ENCODE measurements at regions not wholly inside any gene's neighbourhood (a gene's known extent, or its start where the extent isn't known, plus 50 kb on each side); places are given as distances from the start of the nearest gene placed in this dataset.

- Histone ChIP-seq H3K27ac (ENCODE audit: low read length in 2 of 2) (no peak overlapping the region), H3K9me3 (ENCODE audit: control extremely low read depth in 1 of 3, control insufficient read depth in 2 of 3, insufficient read depth in 1 of 3, low read length in 2 of 3) (no peaks in the 10 kb centered on the region), H3K79me2 (ENCODE audit: control insufficient read depth, insufficient read depth, low read length) (no peaks in the 10 kb centered on the region), H3K4me3 (ENCODE audit: control extremely low read depth in 1 of 5, extremely low read depth in 1 of 5, insufficient read depth in 1 of 5, low read depth in 2 of 5, low read length in 4 of 5) (no peak overlapping the region), H3K4me2 (replicated peaks; ENCODE audit: low read depth, low read length, poor library complexity, severe bottlenecking) (no peak overlapping the region), H3K9ac (ENCODE audit: low read length) (no peak overlapping the region), H4K20me1 (ENCODE audit: control insufficient read depth, insufficient read depth, low read length, poor library complexity, severe bottlenecking) (no peaks in the 10 kb centered on the region), H3K4me1 (ENCODE audit: control insufficient read depth in 2 of 2, insufficient read depth in 2 of 2, low read length in 2 of 2) (no peaks in the 10 kb centered on the region), H3K27me3 (replicated peaks in 1 of 4; ENCODE audit: control extremely low read depth in 1 of 4, control insufficient read depth in 3 of 4, insufficient read depth in 4 of 4, low read length in 3 of 4) (no peaks in the 10 kb centered on the region), H2AFZ (ENCODE audit: insufficient read depth, low read depth, low read length, poor library complexity, severe bottlenecking) (no peak overlapping the region), H3K36me3 (replicated peaks in 1 of 2; ENCODE audit: control extremely low read depth in 1 of 2, control insufficient read depth in 1 of 2, extremely low read depth in 1 of 2, insufficient read depth in 2 of 2, low read length in 1 of 2) (no peaks in the 10 kb centered on the region)
- Mint-ChIP-seq H3K9me3 (ENCODE audit: insufficient read depth) (peaks cover 3% of the 10 kb centered on the region), H3K27me3 (no peaks in the 10 kb centered on the region), H3K4me1 (no peaks in the 10 kb centered on the region), H3K4me3 (no peak overlapping the region), H3K27ac (no peak overlapping the region)
- intact Hi-C loops (cut with micrococcal nuclease) = no loop called here
- 79% methylated on average over 8 of the region's 9 CpGs for WGBS (ENCODE audit: insufficient coverage)
- ATAC-seq (ENCODE audit: low read depth) (no peak), DNase-seq (no peak)
- TF ChIP-seq EZH2 (IDR thresholded peaks at IDR 0.05; ENCODE audit: borderline replicate concordance, insufficient read depth, low read depth, low read length, poor library complexity, severe bottlenecking) (no peak), CTCF (IDR thresholded peaks at IDR 0.05) (no peak)
- CTCF ChIA-PET = no interaction called here
- POLR2A ChIA-PET = no interaction called here
Observed at GRCh38 chr9:102072059-102072764, 333.8 kb upstream of the GRIN3A start.

- no peaks in the 10 kb centered on the region for H3K36me3 ChIP-seq (replicated peaks in 1 of 2; ENCODE audit: control extremely low read depth in 1 of 2, control insufficient read depth in 1 of 2, extremely low read depth in 1 of 2, insufficient read depth in 2 of 2, low read length in 1 of 2)
- no CpG with 5 or more reads among the region's 1 CpG for WGBS (ENCODE audit: insufficient coverage)
- no peak overlapping the region for H3K4me3 Mint-ChIP-seq
- no peaks in the 10 kb centered on the region for H3K79me2 ChIP-seq (ENCODE audit: control insufficient read depth, insufficient read depth, low read length)
- no peak overlapping the region for H3K27ac ChIP-seq (ENCODE audit: low read length in 2 of 2)
- H3K4me3 ChIP-seq (ENCODE audit: control extremely low read depth in 1 of 5, extremely low read depth in 1 of 5, insufficient read depth in 1 of 5, low read depth in 2 of 5, low read length in 4 of 5) = no peak overlapping the region
- peaks cover 0 to 5% (median 0%) of the 10 kb centered on the region in 3 donors for H3K9me3 ChIP-seq (ENCODE audit: control extremely low read depth in 1 of 3, control insufficient read depth in 2 of 3, insufficient read depth in 1 of 3, low read length in 2 of 3)
- no peak overlapping the region for H2AFZ ChIP-seq (ENCODE audit: insufficient read depth, low read depth, low read length, poor library complexity, severe bottlenecking)
- H3K4me1 ChIP-seq (ENCODE audit: control insufficient read depth in 2 of 2, insufficient read depth in 2 of 2, low read length in 2 of 2) = no peaks in the 10 kb centered on the region
- no peaks in the 10 kb centered on the region for H3K4me1 Mint-ChIP-seq
- H3K9me3 Mint-ChIP-seq (ENCODE audit: insufficient read depth) = peaks cover 3% of the 10 kb centered on the region
- TF ChIP-seq CTCF (IDR thresholded peaks at IDR 0.05) = no peak
- no peak for TF ChIP-seq EZH2 (IDR thresholded peaks at IDR 0.05; ENCODE audit: borderline replicate concordance, insufficient read depth, low read depth, low read length, poor library complexity, severe bottlenecking)
- no peaks in the 10 kb centered on the region for H4K20me1 ChIP-seq (ENCODE audit: control insufficient read depth, insufficient read depth, low read length, poor library complexity, severe bottlenecking)
- DNase-seq (no peak), ATAC-seq (ENCODE audit: low read depth) (no peak)
- intact Hi-C loops (cut with micrococcal nuclease) = no loop called here
- no peak overlapping the region for H3K9ac ChIP-seq (ENCODE audit: low read length)
- ChIA-PET CTCF (no interaction called here), POLR2A (no interaction called here)
- H3K27me3 Mint-ChIP-seq = no peaks in the 10 kb centered on the region
- no peak overlapping the region for H3K4me2 ChIP-seq (replicated peaks; ENCODE audit: low read depth, low read length, poor library complexity, severe bottlenecking)
- no peaks in the 10 kb centered on the region for H3K27me3 ChIP-seq (replicated peaks in 1 of 4; ENCODE audit: control extremely low read depth in 1 of 4, control insufficient read depth in 3 of 4, insufficient read depth in 4 of 4, low read length in 3 of 4)
- H3K27ac Mint-ChIP-seq = no peak overlapping the region
Observed at GRCh38 chr9:102069969-102070368, 331.5 kb upstream of the GRIN3A start.

Data from B cell (primary cell).